HL-60 (cell line): ENCODE measurements at regions not wholly inside any gene's neighbourhood (a gene's known extent, or its start where the extent isn't known, plus 50 kb on each side); places are given as distances from the start of the nearest gene placed in this dataset.

Source experiments
- GABPA ChIP-seq: IDR thresholded peaks from 2 replicates; pipeline ENCODE4 v1.6.1; 2012; ENCODE audit warnings: low read depth
- POLR2AphosphoS5 ChIP-seq: IDR thresholded peaks from 2 replicates; pipeline ENCODE4 v1.6.1; 2012; ENCODE audit warnings: low read depth
- SPI1 ChIP-seq: IDR thresholded peaks from 2 replicates; pipeline ENCODE4 v1.6.1; 2012; ENCODE audit warnings: low read depth, mild to moderate bottlenecking, borderline replicate concordance
- TF ChIP-seq, protein P1 (sequence below): IDR thresholded peaks from one replicate; pipeline ENCODE4 v1.5.1; 2011; ENCODE audit warnings: low read length, control low read depth, inconsistent platforms; ENCODE audit not compliant: insufficient read depth
- TF ChIP-seq, protein P2 (sequence below): IDR thresholded peaks from 2 replicates; pipeline ENCODE4 v1.6.1; 2012; ENCODE audit warnings: low read depth; ENCODE audit not compliant: insufficient replicate concordance

- TF ChIP-seq, protein P1, sequence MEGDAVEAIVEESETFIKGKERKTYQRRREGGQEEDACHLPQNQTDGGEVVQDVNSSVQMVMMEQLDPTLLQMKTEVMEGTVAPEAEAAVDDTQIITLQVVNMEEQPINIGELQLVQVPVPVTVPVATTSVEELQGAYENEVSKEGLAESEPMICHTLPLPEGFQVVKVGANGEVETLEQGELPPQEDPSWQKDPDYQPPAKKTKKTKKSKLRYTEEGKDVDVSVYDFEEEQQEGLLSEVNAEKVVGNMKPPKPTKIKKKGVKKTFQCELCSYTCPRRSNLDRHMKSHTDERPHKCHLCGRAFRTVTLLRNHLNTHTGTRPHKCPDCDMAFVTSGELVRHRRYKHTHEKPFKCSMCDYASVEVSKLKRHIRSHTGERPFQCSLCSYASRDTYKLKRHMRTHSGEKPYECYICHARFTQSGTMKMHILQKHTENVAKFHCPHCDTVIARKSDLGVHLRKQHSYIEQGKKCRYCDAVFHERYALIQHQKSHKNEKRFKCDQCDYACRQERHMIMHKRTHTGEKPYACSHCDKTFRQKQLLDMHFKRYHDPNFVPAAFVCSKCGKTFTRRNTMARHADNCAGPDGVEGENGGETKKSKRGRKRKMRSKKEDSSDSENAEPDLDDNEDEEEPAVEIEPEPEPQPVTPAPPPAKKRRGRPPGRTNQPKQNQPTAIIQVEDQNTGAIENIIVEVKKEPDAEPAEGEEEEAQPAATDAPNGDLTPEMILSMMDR: no peak
- TF ChIP-seq, protein P2, sequence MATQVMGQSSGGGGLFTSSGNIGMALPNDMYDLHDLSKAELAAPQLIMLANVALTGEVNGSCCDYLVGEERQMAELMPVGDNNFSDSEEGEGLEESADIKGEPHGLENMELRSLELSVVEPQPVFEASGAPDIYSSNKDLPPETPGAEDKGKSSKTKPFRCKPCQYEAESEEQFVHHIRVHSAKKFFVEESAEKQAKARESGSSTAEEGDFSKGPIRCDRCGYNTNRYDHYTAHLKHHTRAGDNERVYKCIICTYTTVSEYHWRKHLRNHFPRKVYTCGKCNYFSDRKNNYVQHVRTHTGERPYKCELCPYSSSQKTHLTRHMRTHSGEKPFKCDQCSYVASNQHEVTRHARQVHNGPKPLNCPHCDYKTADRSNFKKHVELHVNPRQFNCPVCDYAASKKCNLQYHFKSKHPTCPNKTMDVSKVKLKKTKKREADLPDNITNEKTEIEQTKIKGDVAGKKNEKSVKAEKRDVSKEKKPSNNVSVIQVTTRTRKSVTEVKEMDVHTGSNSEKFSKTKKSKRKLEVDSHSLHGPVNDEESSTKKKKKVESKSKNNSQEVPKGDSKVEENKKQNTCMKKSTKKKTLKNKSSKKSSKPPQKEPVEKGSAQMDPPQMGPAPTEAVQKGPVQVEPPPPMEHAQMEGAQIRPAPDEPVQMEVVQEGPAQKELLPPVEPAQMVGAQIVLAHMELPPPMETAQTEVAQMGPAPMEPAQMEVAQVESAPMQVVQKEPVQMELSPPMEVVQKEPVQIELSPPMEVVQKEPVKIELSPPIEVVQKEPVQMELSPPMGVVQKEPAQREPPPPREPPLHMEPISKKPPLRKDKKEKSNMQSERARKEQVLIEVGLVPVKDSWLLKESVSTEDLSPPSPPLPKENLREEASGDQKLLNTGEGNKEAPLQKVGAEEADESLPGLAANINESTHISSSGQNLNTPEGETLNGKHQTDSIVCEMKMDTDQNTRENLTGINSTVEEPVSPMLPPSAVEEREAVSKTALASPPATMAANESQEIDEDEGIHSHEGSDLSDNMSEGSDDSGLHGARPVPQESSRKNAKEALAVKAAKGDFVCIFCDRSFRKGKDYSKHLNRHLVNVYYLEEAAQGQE: no peak
- TF ChIP-seq POLR2AphosphoS5: no peak
- no peak for TF ChIP-seq SPI1
- no peak for TF ChIP-seq GABPA
Measured at GRCh38 chr4:164591666-164592065, 162.3 kb upstream of the SMIM31 start.
